ENCODE measurements at regions not wholly inside any gene's neighbourhood (a gene's known extent, or its start where the extent isn't known, plus 50 kb on each side); places are given as distances from the start of the nearest gene placed in this dataset.

DNA sequence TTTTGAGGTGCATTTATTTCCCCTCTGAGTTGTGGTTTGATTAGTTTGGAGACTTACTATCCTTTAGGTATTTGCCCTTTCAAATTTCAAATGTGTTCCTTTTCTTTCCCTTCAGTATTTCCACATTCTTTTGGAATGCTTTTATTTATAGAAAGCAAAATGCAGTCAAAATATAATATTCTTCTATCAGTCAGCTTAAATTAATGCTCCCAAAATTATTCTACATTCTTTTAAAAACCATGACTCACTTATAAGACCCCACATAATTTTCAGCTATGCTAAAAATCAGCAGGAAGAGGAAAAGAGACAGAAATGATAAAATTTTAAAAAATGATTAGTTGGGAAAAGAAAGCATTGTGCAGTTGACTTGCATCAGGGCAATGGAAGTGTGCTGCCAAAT is 180.0 kb upstream of the SMLR1 start:
- ATAC-seq (no peak), DNase-seq (no peak)
- intact Hi-C loops (cut with DNase I): no loop called here

GRCh38 chr6:130655586-130655985 is 171.6 kb upstream of the SMLR1 start:
- ATAC-seq (no peak), DNase-seq (no peak)
- intact Hi-C loops (cut with DNase I): no loop called here

GRCh38 chr6:130661077-130661476 is 166.1 kb upstream of the SMLR1 start:
- intact Hi-C loops (cut with DNase I): no loop called here
- ATAC-seq: no peak
- no peak for DNase-seq

DNA sequence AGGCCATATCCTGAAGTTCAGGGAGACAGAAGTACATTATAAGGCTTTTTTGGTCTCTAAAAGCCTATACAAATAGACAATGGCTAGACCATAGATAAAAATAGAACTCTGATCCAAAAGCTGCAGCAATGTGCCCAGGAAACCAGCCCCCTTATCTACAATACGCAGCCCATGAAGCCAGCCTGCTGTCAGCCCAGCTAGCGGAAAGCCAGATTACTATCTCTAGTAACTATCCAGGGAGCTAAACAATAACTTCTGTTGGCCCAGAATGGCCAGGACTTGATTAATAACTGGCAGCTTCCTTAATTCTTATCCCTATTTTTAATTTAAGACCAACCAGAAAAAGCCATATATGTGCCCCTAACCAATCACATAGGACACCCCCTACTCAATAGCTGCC is 160.4 kb upstream of the SMLR1 start:
- DNase-seq: no peak
- intact Hi-C loops (cut with DNase I): no loop called here
- ATAC-seq: no peak

GRCh38 chr6:130670142-130670541 is 157.1 kb upstream of the SMLR1 start:
- ATAC-seq (no peak), DNase-seq (no peak)
- intact Hi-C loops (cut with DNase I): no loop called here

- peak in 1 of 2 donors; percentile 20 for ATAC-seq
- DNase-seq: no peak
- intact Hi-C loops (cut with DNase I): no loop called here
Observed at GRCh38 chr6:130671119-130671518, 156.1 kb upstream of the SMLR1 start.

- peak; percentile 28 for DNase-seq
- ATAC-seq: peak; percentile 86 to 89
- intact Hi-C loops (cut with DNase I): no loop called here
Observed at GRCh38 chr6:130671577-130671976, 155.6 kb upstream of the SMLR1 start.

- DNase-seq (no peak), ATAC-seq (no peak)
- intact Hi-C loops (cut with DNase I): no loop called here
Observed at GRCh38 chr6:130672153-130672552, 155.1 kb upstream of the SMLR1 start.

DNA sequence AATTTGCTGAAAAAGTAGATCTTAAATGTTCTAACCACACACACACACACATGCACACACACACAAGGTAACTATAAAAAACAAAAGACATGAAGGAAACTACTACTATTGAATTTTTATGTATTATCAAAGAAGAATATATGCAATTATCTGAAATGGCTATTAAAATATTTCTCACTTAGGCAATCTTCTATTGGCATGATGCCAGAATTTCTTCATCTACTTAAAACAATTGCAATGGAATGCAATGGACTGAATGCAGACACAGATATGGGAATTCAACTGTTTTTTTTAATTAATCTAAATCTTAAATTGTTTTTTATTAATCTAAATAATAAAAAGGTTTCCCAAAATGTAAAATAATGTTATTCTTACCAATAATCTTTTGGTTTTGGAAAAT is 152.6 kb upstream of the SMLR1 start:
- DNase-seq (no peak), ATAC-seq (no peak)
- intact Hi-C loops (cut with DNase I): no loop called here

- intact Hi-C loops (cut with DNase I): no loop called here
- ATAC-seq (no peak), DNase-seq (no peak)
Observed at GRCh38 chr6:130675072-130675471, 152.1 kb upstream of the SMLR1 start.

GRCh38 chr6:130676077-130676772 is 151.0 kb upstream of the SMLR1 start:
- intact Hi-C loops (cut with DNase I): no loop called here
- DNase-seq (no peak), ATAC-seq (no peak)

DNA sequence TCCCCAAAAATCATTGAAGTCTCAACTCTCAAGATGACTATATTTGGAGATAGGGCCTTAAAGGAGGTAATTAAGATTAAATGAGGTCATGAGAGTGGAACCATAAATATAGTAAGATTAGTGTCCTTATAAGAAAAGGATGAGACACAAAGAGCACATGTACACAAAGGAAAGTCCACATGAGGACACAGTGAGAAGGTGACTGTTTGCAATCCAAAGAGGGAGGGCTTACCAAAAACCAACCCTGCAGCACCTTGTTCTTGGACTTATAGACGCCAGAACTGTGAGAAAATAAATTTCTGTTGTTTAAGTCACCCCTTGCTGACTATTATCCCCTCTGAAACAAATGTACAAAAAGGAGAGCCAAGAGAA is 150.4 kb upstream of the SMLR1 start:
- ATAC-seq (no peak), DNase-seq (no peak)
- intact Hi-C loops (cut with DNase I): no loop called here

GRCh38 chr6:130677312-130677711 is 149.9 kb upstream of the SMLR1 start:
- ATAC-seq (no peak), DNase-seq (no peak)
- intact Hi-C loops (cut with DNase I): no loop called here

DNA sequence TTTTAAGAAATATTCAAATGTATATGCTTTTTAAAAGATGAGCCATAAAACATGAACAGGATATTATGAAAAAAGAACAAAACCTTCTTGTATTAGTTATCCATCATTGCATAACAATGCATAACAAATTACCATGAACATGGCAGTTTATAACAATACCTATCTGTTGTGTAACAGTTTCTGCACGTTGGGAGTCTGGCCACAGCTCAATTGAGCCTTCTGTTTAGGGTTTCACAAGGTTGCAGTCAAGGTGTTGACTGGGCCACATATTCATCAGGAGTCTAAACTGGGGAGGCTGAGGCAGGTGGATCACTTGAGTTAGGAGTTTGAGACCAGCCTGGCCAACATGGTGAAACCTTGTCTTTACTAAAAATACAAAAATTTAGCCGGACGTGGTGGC is 149.4 kb upstream of the SMLR1 start:
- ATAC-seq (no peak), DNase-seq (no peak)
- intact Hi-C loops (cut with DNase I): no loop called here

GRCh38 chr6:130679684-130680083 is 147.5 kb upstream of the SMLR1 start:
- ATAC-seq (peak in 1 of 2 donors; percentile 66), DNase-seq (no peak)
- intact Hi-C loops (cut with DNase I): no loop called here

GRCh38 chr6:130680116-130680515 is 147.1 kb upstream of the SMLR1 start:
- ATAC-seq (peak in 1 of 2 donors; percentile 87), DNase-seq (no peak)
- intact Hi-C loops (cut with DNase I): no loop called here

DNA sequence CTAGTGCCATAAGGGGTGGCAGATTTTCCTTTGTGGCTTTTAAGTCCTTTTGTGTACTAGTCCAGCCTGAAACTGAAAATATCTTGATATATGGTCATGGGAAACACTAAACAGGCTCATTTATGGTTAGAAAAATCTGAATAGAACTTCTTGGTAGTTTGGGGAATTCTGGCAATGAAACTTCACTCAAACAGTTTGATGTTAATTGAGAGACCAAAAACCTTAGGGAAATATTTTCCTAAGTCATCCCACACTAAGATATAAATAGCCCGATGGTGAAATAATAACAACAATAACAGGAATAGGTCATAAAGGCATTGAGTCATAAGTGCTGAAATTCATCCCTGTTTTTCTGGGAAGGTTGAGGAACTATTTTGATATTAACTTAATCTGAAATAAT is 146.2 kb upstream of the SMLR1 start:
- no peak for DNase-seq
- ATAC-seq: peak; percentile 23 to 75
- intact Hi-C loops (cut with DNase I): no loop called here

- no peak for DNase-seq
- intact Hi-C loops (cut with DNase I): no loop called here
- ATAC-seq: no peak
Observed at GRCh38 chr6:130682066-130682465, 145.1 kb upstream of the SMLR1 start.

DNA sequence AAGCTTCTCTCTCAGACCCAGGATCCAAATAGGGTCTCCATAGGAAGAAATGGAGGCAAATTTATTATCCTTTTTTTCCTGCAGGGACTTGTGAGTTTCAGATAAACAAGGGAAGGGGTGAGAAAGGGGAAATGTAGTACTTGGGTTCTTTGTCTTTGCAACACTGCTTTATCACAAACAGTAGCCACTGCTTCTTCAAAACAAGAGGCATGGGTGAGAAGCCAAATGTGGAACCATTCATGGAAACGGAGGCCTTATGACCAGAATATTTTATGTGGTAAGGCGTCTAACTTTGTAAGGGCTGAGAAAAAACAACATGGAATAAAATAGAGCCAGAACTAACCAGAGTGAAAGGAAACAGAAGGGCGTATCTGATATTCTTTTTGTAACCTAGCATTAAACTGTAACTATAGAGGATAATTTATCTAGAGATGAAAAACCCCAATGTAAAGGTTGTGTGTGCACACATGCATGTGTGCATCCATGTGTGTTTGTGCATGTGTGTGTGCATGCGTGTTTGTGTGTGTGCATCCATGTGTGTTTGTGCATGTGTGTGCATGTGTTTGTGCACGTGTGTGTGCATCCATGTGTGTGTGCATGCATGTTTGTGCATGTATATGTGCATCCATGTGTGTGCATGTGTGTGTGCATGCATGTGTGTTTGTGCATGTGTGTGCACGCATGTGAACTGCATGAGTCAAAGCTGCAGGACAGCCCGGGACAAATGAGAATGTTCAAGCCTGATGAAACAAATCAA is 143.3 kb upstream of the SMLR1 start:
- ATAC-seq (no peak), DNase-seq (no peak)
- intact Hi-C loops (cut with DNase I): no loop called here

DNA sequence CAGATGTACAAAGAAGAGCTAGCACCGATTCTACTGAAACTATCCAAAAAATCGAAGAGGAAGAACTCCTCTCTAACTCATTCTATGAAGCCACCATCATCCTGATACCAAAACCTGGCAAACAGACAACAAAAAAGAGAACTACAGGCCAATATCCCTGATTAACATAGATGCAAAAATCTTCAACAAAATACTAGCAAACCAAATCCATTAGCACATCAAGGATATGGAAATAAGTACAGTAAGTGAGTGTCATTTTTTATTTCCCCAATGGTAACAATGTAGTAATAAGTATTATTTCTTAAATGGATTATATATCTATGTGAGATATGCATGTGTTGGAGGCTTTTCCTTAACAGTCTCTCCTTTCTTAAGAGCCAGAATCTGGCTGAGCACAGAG is 134.5 kb upstream of the SMLR1 start:
- ATAC-seq (no peak), DNase-seq (no peak)
- intact Hi-C loops (cut with DNase I): no loop called here

DNA sequence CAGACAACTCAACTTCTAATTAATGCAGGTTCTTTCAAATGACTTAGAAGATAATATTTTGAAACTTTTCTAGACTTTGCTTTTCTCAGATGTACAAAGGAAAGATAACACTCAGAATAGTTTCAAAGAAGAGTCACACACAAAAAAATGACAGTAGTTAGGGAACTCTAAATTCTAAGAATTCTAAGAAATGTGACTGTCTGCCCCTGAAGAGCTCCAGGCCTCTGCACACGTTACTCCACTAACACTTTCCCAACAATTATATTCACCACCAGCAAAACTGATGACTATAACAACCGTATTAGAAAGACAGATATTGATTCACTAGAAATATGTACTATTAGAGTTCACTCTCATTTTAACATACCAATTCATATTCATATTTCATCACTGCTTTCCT is 133.3 kb upstream of the SMLR1 start:
- no peak for DNase-seq
- intact Hi-C loops (cut with DNase I): no loop called here
- no peak for ATAC-seq
